Vagina (tissue), 2 donors: ENCODE measurements at regions not wholly inside any gene's neighbourhood (a gene's known extent, or its start where the extent isn't known, plus 50 kb on each side); places are given as distances from the start of the nearest gene placed in this dataset.

Experiments
- DNase-seq, 2 donors: peaks; one replicate each; pipeline ENCODE4 v3.0.0-alpha.2; 2017; ENCODE audit errors: extremely low spot score in 2 of 2
- H3K27ac ChIP-seq: fragments of 200-600 bp; sonication (generic); one replicate; pipeline ENCODE4 v1.5.1; 2019
- H3K27me3 ChIP-seq: fragments of 200-600 bp; sonication (generic); one replicate; pipeline ENCODE4 v1.5.1; 2019
- H3K36me3 ChIP-seq, 2 donors: fragments of 200-600 bp; sonication (generic); one replicate each; pipeline ENCODE4 v1.5.1; 2017 to 2019
- H3K4me1 ChIP-seq: fragments of 200-600 bp; sonication (generic); one replicate; pipeline ENCODE4 v1.5.1; 2019
- H3K4me3 ChIP-seq, 2 donors: fragments of 200-600 bp; sonication (generic); 1 replicate in 1 of 2; 2 replicates in 1 of 2; pipeline ENCODE4 v1.5.1; 2016 to 2019
- H3K9me3 ChIP-seq: fragments of 200-600 bp; sonication (generic); one replicate; pipeline ENCODE4 v1.5.1; 2019
- POLR2A ChIP-seq, 2 donors: fragments of 450-650 bp; IDR thresholded peaks; one replicate each; pipeline ENCODE4 v1.6.1; 2017; ENCODE audit warnings: antibody characterized with exemption in 2 of 2, mild to moderate bottlenecking in 2 of 2, moderate library complexity in 2 of 2
- POLR2AphosphoS5 ChIP-seq, 2 donors: sonication (generic); formaldehyde crosslinking; IDR thresholded peaks; one replicate each; pipeline ENCODE4 v1.9.0; 2017; ENCODE audit warnings: antibody characterized with exemption in 2 of 2, mild to moderate bottlenecking in 2 of 2, low read depth in 1 of 2; ENCODE audit not compliant: insufficient read depth in 1 of 2
- intact Hi-C: fragments of 100-400 bp; cut with DNase I; formaldehyde crosslinking; loops from one replicate; pipeline ENCODE4 v1.15.1; 2023
- TF ChIP-seq, protein P1 (sequence below), 3 experiments: fragments of 450-650 bp in 2 of 3; fragments of 200-600 bp in 1 of 3; sonication (generic) in 1 of 3; IDR thresholded peaks; one replicate each; pipeline ENCODE4 v1.5.1; 2017 to 2019; ENCODE audit warnings: antibody characterized with exemption in 3 of 3, mild to moderate bottlenecking in 2 of 3, moderate library complexity in 2 of 3

DNA sequence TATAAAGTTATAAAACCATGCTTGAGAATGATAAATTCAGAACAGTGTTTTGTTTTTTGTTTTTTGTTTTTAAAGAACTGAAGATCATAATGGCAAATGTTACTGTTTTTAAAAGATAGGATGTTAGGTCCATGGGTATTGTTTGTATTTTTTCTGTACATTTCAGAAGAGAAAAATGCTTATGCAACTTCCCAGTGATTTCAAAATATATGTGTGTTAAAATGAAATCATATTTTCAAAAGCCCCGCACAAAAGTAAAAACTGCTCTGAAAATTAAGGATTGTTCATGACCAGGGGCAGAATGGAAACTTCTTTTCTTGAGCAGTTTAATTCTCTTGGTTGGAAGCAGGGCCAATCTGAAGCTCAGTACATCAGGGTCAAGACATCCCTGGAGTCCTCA, 109.2 kb upstream of the SIRPG start:
- H3K9me3 ChIP-seq, result no peaks in the 10 kb centered on the region
- no peaks in the 10 kb centered on the region for H3K36me3 ChIP-seq
- intact Hi-C loops, result no loop called here
- H3K27me3 ChIP-seq, result no peaks in the 10 kb centered on the region
- DNase-seq, result no peak
- H3K4me1 ChIP-seq, result no peaks in the 10 kb centered on the region
- H3K4me3 ChIP-seq, result no peak overlapping the region
- no peak overlapping the region for H3K27ac ChIP-seq
- TF ChIP-seq POLR2AphosphoS5 (IDR thresholded peaks at IDR 0.05; ENCODE audit: insufficient read depth in 1 of 2, low read depth in 1 of 2) (no peak), POLR2A (IDR thresholded peaks at IDR 0.05) (no peak)
- TF ChIP-seq, protein P1, sequence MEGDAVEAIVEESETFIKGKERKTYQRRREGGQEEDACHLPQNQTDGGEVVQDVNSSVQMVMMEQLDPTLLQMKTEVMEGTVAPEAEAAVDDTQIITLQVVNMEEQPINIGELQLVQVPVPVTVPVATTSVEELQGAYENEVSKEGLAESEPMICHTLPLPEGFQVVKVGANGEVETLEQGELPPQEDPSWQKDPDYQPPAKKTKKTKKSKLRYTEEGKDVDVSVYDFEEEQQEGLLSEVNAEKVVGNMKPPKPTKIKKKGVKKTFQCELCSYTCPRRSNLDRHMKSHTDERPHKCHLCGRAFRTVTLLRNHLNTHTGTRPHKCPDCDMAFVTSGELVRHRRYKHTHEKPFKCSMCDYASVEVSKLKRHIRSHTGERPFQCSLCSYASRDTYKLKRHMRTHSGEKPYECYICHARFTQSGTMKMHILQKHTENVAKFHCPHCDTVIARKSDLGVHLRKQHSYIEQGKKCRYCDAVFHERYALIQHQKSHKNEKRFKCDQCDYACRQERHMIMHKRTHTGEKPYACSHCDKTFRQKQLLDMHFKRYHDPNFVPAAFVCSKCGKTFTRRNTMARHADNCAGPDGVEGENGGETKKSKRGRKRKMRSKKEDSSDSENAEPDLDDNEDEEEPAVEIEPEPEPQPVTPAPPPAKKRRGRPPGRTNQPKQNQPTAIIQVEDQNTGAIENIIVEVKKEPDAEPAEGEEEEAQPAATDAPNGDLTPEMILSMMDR (IDR thresholded peaks at IDR 0.05), result no peak

DNA sequence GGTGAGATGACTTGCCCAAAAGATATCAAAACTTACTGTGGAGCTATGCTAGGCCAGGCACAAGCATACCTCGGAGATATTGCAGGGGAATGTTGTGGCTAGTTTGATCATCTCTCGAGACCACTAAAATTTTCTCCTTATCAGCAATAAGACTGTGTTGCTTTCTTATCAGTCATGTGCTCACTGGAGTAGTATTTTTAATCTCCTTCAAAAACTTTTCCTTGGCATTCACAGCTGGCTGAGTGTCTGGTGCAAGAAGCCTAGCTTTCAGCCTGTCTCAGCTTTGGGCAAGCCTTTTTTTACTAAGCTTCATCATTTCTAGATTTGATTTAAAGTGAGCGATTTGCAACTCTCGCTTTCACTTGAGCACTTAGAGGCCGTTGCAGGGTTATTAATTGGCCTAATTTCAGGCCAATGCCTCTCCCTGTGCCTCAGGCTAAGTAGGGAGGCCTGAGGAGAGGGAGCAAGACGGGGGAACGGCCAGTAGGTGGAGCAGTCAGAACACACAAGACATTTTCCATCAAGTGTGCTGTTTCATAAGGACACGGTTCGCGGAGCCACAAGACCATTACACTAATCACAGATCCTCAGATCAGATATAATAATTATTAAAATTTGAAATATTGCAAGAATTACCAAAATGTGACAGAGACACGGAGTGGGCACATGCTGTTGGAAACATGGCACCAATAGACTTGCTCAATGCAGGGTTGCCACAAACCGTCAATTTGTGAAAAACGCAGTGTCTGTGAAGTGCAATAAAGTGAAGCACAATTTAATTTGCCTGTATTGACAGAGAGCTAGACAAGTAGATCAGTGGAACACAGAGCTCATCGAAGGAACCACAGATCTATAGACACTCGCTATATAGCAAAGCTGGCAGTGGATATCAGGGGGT, 106.8 kb upstream of the SIRPG start:
- Histone ChIP-seq H3K27ac (no peak overlapping the region), H3K4me1 (no peaks in the 10 kb centered on the region), H3K36me3 (no peaks in the 10 kb centered on the region), H3K4me3 (no peak overlapping the region), H3K27me3 (no peaks in the 10 kb centered on the region), H3K9me3 (no peaks in the 10 kb centered on the region)
- intact Hi-C loops, result no loop called here
- TF ChIP-seq, protein P1 (IDR thresholded peaks at IDR 0.05), result peak; percentile 20 to 67 (median 64)
- TF ChIP-seq POLR2A (IDR thresholded peaks at IDR 0.05), result no peak
- TF ChIP-seq POLR2AphosphoS5 (IDR thresholded peaks at IDR 0.05; ENCODE audit: insufficient read depth in 1 of 2, low read depth in 1 of 2), result no peak
- DNase-seq, result no peak

DNA sequence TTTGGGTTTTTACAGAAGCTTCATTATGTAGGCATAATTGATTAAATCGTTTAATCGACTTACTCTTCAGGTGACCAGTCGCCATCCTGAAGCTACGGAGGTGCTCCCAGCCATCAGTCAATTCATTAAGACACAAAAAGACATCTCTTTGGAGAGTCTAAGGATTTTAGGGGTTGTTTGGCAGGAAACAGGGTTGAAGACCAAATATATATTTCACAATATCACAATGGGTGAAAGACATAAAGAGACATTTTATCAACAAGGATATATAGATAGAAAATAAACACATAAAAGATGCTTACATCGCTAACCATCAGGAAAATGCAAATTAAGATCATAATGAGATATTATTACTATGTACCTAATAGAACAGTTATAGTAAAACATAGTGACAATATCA, 104.0 kb upstream of the SIRPG start:
- Histone ChIP-seq H3K27ac (no peak overlapping the region), H3K4me3 (no peak overlapping the region), H3K36me3 (no peaks in the 10 kb centered on the region), H3K9me3 (no peaks in the 10 kb centered on the region), H3K27me3 (no peaks in the 10 kb centered on the region), H3K4me1 (no peaks in the 10 kb centered on the region)
- DNase-seq, result no peak
- TF ChIP-seq, protein P1 (IDR thresholded peaks at IDR 0.05), result no peak
- TF ChIP-seq POLR2A (IDR thresholded peaks at IDR 0.05) (no peak), POLR2AphosphoS5 (IDR thresholded peaks at IDR 0.05; ENCODE audit: insufficient read depth in 1 of 2, low read depth in 1 of 2) (no peak)
- intact Hi-C loops, result no loop called here

DNA sequence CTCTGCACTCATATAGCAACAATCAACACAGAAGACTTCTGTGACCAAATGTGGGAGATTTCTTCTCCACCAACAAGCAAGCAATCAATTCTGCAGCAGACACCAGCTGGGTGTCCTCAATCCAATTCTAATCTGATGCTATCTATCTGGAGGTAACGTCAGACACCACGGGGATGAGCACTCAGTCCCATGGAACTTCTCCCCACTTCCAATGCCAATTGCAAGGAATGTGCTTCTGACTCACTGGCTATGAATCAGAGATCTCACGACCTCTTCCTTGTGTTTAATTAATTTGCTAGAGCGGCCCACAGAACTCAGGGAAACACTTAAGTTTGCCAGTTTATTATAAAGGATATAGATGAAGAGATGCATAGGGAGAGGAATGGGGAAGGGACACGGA, 103.5 kb upstream of the SIRPG start:
- Histone ChIP-seq H3K27ac (no peak overlapping the region), H3K4me3 (no peak overlapping the region), H3K9me3 (no peaks in the 10 kb centered on the region), H3K27me3 (no peaks in the 10 kb centered on the region), H3K36me3 (no peaks in the 10 kb centered on the region), H3K4me1 (no peaks in the 10 kb centered on the region)
- TF ChIP-seq POLR2A (IDR thresholded peaks at IDR 0.05) (no peak), POLR2AphosphoS5 (IDR thresholded peaks at IDR 0.05; ENCODE audit: insufficient read depth in 1 of 2, low read depth in 1 of 2) (no peak)
- TF ChIP-seq, protein P1 (IDR thresholded peaks at IDR 0.05), result no peak
- no peak for DNase-seq
- intact Hi-C loops, result no loop called here

DNA sequence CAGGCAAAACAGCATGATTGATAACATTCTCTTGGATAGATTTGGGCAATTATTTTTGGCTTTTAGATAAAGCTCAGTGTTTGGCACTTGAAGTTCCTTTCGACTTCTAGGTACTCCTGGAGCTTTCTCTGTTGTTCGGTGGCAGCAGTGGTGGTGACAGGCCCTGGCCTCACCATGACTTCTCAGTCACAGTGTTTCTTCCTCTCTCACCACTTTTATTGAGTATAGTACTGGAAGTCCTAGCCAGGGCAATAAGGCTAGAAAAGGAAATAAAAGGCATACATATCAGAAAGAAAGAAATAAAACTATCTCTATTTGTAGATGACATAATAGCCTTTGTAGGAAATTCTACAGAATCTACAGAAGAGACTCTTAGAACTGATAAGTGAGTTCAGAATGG, 101.2 kb upstream of the SIRPG start:
- H3K27me3 ChIP-seq, result no peaks in the 10 kb centered on the region
- no peaks in the 10 kb centered on the region for H3K9me3 ChIP-seq
- no peak overlapping the region for H3K27ac ChIP-seq
- intact Hi-C loops, result no loop called here
- no peak for DNase-seq
- no peak overlapping the region for H3K4me3 ChIP-seq
- TF ChIP-seq POLR2AphosphoS5 (IDR thresholded peaks at IDR 0.05; ENCODE audit: insufficient read depth in 1 of 2, low read depth in 1 of 2), result no peak
- TF ChIP-seq POLR2A (IDR thresholded peaks at IDR 0.05), result no peak
- TF ChIP-seq, protein P1 (IDR thresholded peaks at IDR 0.05), result no peak
- no peaks in the 10 kb centered on the region for H3K36me3 ChIP-seq
- no peaks in the 10 kb centered on the region for H3K4me1 ChIP-seq
